Spleen (tissue), 7 donors: ENCODE measurements at regions not wholly inside any gene's neighbourhood (a gene's known extent, or its start where the extent isn't known, plus 50 kb on each side); places are given as distances from the start of the nearest gene placed in this dataset.

Source experiments
- CTCF ChIP-seq, 11 experiments: fragments of 200-600 bp in 7 of 11; fragments of 450-650 bp in 4 of 11; sonication (generic) in 4 of 11; IDR thresholded peaks in 8 of 11; conservative IDR thresholded peaks in 3 of 11; 1 replicate in 7 of 11; 2 replicates in 4 of 11; pipeline versions ENCODE4 v1.4.0 to v1.8.0; 2016 to 2021; ENCODE audit warnings: antibody characterized with exemption in 11 of 11, inconsistent platforms in 4 of 11, mild to moderate bottlenecking in 1 of 11
- POLR2A ChIP-seq, 3 donors: fragments of 450-650 bp; IDR thresholded peaks; one replicate each; pipeline ENCODE4 v1.5.1; 2017; ENCODE audit warnings: antibody characterized with exemption in 3 of 3, mild to moderate bottlenecking in 1 of 3
- POLR2AphosphoS5 ChIP-seq, 3 donors: sonication (generic); formaldehyde crosslinking; IDR thresholded peaks; one replicate each; pipeline ENCODE4 v1.5.1; 2017; ENCODE audit warnings: antibody characterized with exemption in 3 of 3
- donor health status: DM: no; HTN: no; CAD: no; lungs with moderate emphysema.
- donor health status: DM: no; HTN: no; CAD: no.
- donor health status: DM: no; HTN: no; CAD: no.

GRCh38 chr1:72481420-72481970 lies 199.2 kb upstream of the NEGR1 start:
- TF ChIP-seq CTCF (IDR thresholded peaks at IDR 0.05 in 8 of 11, conservative IDR thresholded peaks at IDR 0.05 in 3 of 11) (no peak), POLR2AphosphoS5 (IDR thresholded peaks at IDR 0.05) (no peak), POLR2A (IDR thresholded peaks at IDR 0.05) (no peak)
